GM18499 (cell line): ENCODE measurements at regions not wholly inside any gene's neighbourhood (a gene's known extent, or its start where the extent isn't known, plus 50 kb on each side); places are given as distances from the start of the nearest gene placed in this dataset.
"Not testable (repeated sequence)": the region's sequence is repeated elsewhere in the genome, so short reads cannot be mapped to it uniquely, and the experiment has no call there.

Source experiments
- ATAC-seq: cut with Tn5 transposase; IDR thresholded peaks from one replicate; pipeline ENCODE4 v1.9.1; 2021; ENCODE audit warnings: moderate number of reproducible peaks; ENCODE audit not compliant: insufficient read depth, unreplicated experiment

DNA sequence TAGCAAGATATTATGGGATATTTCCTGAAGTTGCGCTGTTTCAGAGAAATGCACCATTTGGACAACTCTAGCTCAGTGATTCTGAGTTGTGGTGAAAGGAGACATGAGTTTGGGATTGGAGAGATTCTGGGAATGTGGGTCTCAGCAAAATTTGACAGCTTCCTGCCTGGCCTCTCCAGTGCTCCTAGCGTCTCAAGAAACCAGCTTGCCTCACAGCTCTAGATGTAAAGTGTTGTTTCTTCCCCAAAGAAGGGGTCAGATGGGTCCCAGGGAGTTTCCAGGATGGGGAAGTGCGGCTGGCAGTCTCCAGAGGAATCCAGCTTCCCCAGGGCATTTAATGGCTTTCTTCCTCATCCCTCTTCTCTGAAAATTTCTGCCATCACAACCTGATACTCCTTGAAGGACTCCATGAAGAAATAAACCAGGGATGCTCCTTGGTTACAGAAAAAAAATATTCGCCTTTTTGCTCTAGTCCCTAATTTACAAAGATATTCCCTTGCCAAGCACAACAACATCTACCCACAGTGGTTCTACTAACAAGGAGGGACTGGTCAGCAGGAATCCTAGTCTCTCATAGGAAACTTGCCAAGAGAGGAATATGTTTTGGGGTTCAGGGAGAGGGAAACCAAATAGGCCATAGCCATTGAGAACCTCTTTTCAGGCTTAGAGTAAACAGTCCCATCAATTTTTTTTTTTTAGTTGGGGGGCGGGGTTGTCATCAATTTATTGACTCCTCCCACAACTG is 185.4 kb upstream of the E2F8 start:
- ATAC-seq, result no peak

DNA sequence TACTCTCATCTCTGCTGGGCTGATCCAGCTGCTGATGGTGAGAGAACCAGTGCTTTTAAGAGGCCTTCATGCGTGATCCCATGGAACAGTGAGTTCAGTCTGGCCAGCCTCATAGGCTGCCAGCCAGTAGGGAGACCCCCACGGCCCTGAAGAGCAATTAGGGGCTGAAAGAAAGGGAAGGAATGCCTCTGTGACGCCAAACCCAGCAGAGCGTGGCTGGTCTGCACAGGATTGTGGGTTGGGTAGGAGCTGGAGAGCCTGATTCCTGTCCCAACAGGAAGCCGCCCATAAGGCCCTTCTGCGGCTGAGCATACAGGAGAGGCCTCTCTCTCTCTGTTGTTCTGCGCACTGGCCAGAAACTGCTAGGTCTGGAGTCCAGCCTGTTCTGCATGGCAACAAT is 181.5 kb upstream of the E2F8 start:
- no peak for ATAC-seq

DNA sequence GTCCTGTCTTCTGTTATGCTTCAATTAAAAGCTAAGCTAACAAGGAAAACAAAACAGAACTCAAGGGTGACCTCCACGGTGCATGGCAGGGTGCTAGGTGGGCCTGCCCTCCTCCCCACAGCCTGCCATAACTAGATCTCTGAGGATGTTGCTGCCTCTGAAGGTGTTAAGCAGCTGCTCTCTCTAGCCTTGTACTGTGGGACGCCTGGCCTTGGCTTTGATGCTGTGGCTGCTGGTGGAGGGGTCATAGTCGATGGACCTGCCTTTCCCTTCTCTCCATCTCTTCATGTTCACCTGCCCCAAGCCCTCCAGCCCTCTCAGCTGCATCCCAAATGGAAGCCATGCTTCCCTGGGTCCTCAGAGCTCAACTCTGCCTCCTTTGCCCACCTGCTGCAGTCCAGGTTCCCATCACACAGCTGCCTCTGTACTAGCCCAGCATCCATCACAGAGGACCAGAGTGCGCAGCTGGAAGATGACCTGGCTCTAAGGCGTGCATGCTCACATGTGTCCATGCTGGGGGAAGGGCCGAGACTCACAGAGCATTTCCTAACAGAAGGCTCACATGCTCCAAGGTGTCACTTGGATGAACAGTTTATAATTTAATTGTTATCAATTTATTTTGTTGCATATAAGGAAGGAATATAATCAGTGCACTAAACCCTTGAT is 180.3 kb upstream of the E2F8 start:
- ATAC-seq, result no peak

DNA sequence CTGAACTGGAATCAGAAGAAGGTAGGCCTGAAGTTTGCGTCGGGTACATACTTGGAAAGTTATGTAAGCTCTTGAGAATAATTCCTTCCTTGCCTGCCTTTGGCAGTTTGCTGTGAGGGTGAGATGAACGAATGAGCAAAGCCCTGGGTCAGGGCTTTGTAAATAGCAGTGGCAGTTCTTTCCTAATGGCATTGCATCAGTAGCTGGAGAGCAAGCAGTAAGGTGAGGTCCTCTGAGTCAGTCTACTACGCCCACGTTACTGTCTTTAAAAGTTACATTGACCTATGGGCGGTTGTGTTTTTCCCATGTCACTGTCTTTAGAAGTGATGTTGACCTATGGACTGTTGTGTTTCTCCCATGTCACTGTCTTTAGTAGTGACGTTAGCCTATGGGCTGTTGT is 179.1 kb upstream of the E2F8 start:
- ATAC-seq, result no peak

DNA sequence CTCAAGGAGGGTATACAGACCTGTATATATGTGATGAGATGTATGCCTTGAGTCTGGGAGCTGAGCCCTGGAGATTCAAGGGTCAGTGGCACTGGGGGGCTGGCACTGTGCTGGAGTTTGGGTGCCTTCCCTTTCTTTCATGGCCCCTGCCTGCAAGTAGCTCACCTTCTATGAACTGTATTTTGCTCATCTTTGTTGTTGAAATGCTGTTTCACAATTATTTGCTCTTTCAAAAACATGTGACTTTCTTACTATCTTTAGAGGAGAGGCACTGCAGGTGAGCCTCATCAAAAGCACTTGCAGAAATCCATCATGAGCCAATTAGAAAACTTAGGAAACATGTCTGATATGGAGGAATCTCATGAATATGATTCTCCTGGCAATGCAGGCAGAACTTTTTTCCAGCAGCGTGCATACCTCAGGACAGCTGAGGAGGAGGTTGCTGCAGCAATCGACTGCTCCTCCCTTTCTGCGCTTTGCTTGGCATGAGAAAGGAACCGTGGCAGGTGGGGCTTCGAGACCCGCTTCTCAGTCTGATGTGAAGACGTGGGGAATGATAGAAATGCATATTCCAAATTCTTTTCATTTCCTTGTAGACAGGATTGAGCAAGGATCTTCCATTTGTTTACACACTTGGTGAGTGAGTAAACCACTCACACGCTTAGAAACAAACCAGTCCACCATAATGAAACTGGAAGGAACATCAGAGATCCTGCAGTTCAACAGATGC is 178.4 kb upstream of the E2F8 start:
- ATAC-seq, result no peak

DNA sequence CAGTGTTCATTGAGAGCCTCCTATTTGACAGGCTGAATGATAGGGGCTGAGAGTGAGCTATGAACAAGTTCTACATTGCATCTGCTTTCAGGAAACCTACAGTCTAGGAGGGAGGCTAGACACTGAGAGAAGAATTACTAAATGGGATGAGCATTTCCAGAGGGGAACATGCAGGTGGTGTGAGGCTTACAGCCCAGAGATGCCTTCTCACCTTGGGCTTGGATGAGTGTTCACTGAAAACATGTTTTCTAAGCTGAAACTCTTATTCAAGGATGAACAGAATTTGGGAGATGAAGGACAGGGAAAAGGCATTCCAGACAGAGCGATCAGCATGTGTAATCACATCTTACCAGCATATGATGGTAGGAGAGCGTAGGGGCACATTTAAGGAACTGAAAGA is 177.5 kb upstream of the E2F8 start:
- ATAC-seq, result no peak

DNA sequence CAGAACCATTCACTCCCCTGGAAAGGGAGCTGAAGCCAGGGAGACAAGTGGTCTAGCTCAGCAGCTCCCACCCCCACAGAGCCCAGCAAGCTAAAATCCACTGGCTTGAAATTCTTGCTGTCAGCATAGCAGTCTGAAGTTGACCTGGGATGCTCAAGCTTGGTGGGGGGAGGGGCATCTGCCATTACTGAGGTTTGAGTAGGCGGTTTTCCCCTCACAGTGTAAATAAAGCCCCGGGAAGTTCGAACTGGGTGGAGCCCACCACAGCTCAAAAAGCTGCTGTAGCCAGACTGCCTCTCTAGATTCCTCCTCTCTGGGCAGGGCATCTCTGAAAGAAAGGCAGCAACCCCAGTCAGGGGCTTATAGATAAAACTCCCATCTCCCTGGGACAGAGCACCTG is 171.3 kb upstream of the E2F8 start:
- not testable (repeated sequence) for ATAC-seq

DNA sequence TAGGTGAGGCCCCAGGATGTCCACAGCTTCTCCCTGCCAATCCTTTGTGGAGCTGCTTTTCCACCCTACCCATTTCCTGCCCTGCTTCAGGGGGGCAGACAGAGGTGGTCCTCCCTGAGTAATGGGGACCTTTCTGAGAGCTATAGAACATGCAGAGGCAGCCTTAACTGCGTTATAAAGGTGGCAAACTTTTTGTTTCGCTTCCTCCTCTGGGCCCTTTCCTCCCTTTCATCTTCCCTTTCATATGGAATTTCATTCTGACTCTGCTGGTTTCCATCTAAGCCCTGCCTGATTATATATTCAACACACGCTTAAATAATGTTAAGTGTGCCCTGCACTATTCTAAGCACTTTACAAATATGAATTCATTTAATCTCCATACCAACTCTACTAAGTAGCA is 169.3 kb upstream of the E2F8 start:
- ATAC-seq, result peak; percentile 91

DNA sequence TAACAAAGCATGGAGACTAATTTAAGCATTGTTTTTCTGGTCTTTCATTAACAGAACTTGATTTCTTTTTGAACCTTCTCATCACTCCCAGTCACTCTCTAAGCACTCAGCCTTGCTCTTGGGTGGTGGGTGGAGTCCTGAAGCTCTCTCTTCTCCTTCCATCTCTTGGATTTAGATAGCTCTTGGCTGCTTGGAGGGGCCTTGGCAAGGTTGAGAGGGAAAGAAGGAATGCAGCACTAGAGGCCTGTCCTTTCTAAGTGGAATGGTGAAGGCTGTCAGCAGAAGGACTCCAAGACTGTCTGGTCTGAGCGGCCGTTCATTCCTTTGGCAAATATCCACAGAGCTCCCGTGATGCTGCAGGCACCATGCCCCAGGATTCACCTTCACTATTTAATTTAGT is 168.6 kb upstream of the E2F8 start:
- no peak for ATAC-seq

DNA sequence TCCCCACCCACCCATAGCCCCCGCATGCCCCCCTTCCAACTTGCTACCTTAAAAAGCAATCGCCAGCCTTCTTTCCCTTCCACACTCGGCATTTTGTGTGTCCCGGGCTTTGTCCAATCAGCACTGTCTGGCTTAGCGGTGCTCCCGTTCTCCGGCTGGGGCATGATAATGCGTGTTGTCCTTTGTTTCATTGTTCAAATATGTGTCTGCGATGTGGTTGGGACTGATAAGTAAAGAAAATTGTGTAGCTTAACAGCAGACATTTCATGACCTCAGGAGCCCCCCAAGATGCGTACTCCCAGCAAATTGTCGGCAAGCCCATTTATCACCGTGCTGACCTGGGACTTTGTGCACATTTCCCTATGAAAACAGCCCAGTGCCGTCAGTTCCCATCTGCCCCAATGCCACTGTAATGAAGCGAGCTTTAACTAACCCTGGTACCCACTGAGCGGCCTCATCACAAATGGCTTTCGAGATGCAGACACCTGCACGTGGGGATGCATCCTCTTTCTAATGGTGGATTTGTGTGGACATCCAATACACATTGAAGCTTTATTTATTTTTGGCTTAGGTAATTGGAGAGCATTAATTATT is 167.0 kb upstream of the E2F8 start:
- ATAC-seq, result no peak

DNA sequence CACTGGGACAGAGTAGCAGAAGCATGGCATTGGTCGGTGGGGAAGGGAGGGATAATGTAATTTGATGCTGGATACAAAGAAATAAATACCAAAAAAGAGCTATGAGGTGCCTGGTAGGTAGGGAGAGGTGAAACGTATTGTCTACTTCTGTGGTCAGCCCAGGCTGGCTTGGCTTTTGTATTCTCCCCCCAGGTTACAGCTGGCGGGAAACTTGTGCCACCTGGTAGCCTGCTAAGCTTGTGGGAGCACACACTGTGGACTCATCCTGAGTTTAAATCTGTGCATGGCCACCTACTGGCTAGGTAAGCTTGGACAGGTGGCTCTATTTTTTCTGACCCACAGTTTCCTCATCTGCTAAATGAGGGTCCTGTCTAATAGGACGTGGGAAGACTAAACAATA is 165.2 kb upstream of the E2F8 start:
- no peak for ATAC-seq

DNA sequence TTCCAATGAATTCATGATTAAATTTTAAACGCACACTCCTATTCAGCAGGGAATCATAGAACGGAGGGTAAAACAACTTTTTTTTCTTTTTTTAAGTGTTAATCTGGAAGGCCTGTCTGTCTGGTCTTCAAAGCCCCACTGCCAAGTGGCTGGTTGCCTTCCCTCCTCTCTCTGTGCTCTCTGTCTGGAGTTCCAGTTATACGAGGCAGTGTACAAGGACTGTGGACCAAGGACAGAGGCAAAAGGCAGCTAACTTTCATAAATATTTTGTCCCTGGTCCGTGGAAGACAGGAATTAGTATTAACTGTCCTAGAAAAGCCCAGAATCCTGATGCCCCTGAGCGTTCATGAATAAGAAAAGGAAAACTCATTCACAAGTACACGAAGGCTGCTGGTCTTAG is 164.0 kb upstream of the E2F8 start:
- ATAC-seq, result no peak

DNA sequence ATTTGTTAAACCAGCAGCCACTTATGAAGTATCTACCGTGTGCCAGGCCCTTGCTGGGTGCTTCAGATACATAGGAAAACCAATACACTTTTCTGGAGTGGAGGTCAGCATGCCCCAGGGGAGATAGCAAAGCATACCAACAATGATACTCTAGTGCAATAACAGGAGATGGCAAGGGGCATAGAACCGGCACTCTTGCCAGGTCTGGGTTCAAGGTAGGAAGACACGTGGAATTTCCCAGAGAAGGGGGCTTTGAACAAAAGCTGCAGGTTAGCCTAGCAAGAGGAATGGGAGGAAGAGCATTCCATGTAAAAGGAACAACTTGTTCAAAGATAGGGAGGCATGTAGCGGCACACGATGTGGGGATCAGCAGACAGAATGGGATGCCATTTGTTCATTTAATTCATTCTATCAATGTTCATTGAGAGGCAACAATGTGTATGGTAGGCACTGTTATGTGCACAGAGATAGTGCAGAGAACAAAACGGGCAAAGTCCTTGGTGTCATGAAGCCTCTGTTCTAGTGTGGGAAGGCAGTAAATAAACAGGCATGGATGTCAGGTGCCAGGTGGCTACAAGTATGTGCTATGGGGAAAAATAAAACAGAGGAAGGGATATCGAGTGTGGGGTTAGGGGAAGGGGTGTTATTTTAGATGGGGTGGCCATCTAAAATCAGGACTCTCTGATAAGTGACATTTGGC is 162.6 kb upstream of the E2F8 start:
- no peak for ATAC-seq

DNA sequence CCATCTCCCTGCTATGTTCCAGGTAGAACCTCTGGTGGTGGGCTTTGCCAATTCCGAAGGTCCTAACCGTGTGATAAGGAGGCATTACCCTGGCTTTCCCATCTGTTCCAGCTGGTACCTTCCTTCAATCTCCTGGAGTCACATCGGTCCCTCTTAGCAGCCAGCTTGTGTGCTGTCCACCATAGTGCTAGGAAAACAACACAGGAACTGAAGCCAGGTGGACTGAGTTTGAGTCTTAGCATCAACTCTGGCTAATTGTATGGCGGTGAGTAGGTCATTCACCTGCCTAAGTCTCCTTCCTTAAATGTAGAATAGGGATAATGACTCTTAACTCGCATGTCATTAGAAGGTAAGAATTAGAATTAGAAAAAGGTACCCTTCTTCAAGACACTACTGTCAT is 159.6 kb upstream of the E2F8 start:
- no peak for ATAC-seq

DNA sequence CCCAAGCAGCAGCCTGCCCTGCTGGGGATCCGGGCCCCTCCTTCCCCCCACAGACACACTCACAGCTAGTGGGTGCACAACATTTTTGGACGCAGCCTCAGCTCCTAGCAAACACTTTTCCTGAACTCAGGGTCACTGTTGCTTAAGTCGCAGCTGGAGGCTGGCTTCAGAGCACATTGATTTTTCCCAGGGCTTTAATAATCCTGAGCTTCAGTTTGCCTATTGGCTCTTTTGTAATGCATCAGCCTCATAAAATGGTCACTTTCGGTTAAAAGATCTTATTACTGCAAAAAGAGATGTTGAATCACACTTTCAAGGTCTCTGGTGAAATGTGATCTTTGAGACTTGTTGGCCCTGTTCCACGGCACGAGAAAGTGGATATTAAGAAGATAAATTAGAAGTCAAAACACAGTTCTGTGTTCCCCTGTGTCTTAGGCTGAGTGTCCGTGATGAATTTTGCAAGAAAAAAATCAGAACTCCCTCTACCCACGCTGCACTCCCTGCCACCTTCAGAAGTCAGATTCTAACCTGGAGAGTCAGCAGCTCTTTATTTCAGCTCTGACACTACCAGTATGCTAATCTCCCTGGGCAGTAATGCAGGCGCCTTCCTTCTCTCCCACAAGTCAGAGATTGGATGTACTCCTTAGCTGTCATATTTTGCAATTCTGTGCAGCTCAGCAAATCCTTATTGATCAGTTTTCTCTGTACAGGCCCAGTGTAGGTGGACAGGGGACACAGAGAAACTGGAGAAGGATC is 158.2 kb upstream of the E2F8 start:
- ATAC-seq, result no peak

DNA sequence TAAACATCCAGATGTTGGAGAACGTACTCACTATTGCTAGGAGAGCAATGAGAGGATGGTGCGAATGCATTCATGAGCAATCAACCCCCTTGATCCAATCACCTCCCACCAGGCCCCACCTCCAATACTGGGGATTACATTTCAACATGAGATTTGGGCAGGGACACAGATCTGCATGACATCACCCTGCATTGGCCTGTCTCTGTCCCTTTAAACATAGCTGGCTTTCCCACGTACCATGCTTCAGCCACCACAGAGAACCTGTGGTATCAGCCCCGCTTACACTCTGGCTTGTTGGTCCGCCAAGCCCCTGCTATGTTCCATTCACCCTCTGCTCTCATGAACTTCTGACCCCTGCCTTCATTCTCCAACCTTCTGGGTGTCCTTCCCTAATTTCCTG is 157.5 kb upstream of the E2F8 start:
- no peak for ATAC-seq

DNA sequence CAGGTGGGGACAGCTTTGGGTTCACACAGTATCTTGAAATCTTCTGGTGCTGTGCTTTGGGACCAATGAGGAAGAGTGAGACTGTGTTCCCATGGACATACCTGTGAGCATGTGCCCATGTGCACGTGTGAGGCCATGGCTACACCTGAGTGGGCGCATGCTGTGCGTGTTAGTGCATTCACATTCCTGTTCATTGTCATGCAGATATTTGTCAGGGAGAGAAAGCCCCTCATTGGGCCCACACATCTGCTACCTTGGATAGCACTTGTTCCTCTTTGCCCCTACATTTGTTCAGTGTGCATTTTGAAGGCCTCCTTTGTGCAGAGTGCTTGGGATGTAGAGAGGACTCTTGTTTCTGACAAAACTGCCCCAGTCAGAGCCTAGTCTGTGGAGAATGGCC is 154.3 kb upstream of the E2F8 start:
- no peak for ATAC-seq

DNA sequence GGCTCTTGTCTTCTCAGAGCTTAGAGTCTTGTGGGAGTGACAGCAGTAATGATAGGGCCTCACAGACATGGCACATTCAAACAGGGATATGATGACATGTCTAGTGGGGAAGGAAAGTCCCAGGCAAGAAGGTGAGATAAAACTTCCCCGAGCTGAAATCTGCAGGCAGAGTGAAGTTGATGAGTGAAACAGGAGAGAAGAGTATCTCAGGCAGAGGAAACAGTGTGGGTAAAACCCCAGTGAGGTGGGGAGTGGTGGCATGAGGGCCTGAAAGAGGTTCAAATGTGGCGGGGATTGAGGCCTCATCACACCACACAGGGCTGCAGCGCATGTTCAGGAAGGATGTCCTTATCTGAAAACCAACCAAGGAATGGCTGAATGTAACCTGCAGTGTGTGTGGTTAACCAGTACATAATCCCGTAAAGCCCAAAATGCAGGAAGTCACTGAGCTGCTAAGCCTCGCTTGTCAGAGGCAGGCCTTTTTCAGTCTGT is 153.8 kb upstream of the E2F8 start:
- ATAC-seq, result peak; percentile 51

DNA sequence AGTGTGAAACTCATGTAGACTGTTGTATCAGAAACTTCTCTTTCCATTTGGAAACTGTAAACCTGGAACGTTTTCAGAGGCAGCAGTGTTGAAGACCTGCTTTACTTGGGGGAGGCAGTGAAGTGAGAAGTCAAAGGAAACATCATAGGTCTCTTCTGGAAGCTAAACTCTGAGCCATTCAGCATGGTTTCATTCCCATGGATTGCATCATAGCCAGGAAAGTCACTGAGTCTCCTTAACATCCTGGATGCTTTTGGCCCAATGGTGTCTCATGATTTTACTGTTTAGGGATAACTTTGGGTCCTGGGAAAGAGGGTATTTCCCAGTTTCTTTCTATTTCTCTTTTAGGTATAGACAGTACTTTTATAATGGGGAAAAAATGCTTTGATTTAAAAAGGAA is 153.2 kb upstream of the E2F8 start:
- no peak for ATAC-seq
